ENCODE measurements at regions not wholly inside any gene's neighbourhood (a gene's known extent, or its start where the extent isn't known, plus 50 kb on each side); places are given as distances from the start of the nearest gene placed in this dataset.
"Not testable (repeated sequence)": the region's sequence is repeated elsewhere in the genome, so short reads cannot be mapped to it uniquely, and the experiment has no call there.

- DNase-seq (ENCODE audit: extremely low spot score, insufficient read length, low read depth) (no peak), FAIRE-seq (no peak)
Measured at GRCh38 chr5:152683205-152683604, 278.1 kb upstream of the NMUR2 start.

- FAIRE-seq: no peak
- DNase-seq (ENCODE audit: extremely low spot score, insufficient read length, low read depth): no peak
Measured at GRCh38 chr5:152686931-152687330, 281.9 kb upstream of the NMUR2 start.

GRCh38 chr5:152688561-152689249, 283.6 kb upstream of the NMUR2 start:
- no peak for FAIRE-seq
- no peak for DNase-seq (ENCODE audit: extremely low spot score, insufficient read length, low read depth)

GRCh38 chr5:152689250-152689711, 284.2 kb upstream of the NMUR2 start:
- FAIRE-seq (no peak), DNase-seq (ENCODE audit: extremely low spot score, insufficient read length, low read depth) (no peak)

- FAIRE-seq (no peak), DNase-seq (ENCODE audit: extremely low spot score, insufficient read length, low read depth) (no peak)
Measured at GRCh38 chr5:152694231-152694630, 289.2 kb upstream of the NMUR2 start.

- no peak for DNase-seq (ENCODE audit: extremely low spot score, insufficient read length, low read depth)
- FAIRE-seq: no peak
Measured at GRCh38 chr5:152701305-152701949, 296.3 kb upstream of the NMUR2 start.

- FAIRE-seq (no peak), DNase-seq (ENCODE audit: extremely low spot score, insufficient read length, low read depth) (no peak)
Measured at GRCh38 chr5:152704286-152704685, 299.2 kb upstream of the NMUR2 start.

- FAIRE-seq: no peak
- no peak for DNase-seq (ENCODE audit: extremely low spot score, insufficient read length, low read depth)
Measured at GRCh38 chr5:152711801-152712388, 306.8 kb upstream of the NMUR2 start.

GRCh38 chr5:152717393-152717792, 312.3 kb upstream of the NMUR2 start:
- DNase-seq (ENCODE audit: extremely low spot score, insufficient read length, low read depth): no peak
- no peak for FAIRE-seq

GRCh38 chr5:152723482-152723881, 318.4 kb upstream of the NMUR2 start:
- DNase-seq (ENCODE audit: extremely low spot score, insufficient read length, low read depth) (no peak), FAIRE-seq (no peak)

- DNase-seq (ENCODE audit: extremely low spot score, insufficient read length, low read depth): no peak
- no peak for FAIRE-seq
Measured at GRCh38 chr5:152730176-152730575, 325.1 kb upstream of the NMUR2 start.

- FAIRE-seq (no peak), DNase-seq (ENCODE audit: extremely low spot score, insufficient read length, low read depth) (no peak)
Measured at GRCh38 chr5:152736906-152737305, 331.8 kb upstream of the NMUR2 start.

GRCh38 chr5:152739916-152740315, 334.8 kb upstream of the NMUR2 start:
- DNase-seq (ENCODE audit: extremely low spot score, insufficient read length, low read depth) (no peak), FAIRE-seq (no peak)

- not testable (repeated sequence) for FAIRE-seq; DNase-seq (ENCODE audit: extremely low spot score, insufficient read length, low read depth)
Measured at GRCh38 chr5:152741126-152741525, 336.0 kb upstream of the NMUR2 start.

GRCh38 chr5:152787709-152788217, 382.7 kb upstream of the NMUR2 start:
- FAIRE-seq; DNase-seq (ENCODE audit: extremely low spot score, insufficient read length, low read depth): not testable (repeated sequence)

GRCh38 chr5:152801886-152802285, 396.8 kb upstream of the NMUR2 start:
- no peak for DNase-seq (ENCODE audit: extremely low spot score, insufficient read length, low read depth)

GRCh38 chr5:152804179-152804578, 399.1 kb upstream of the NMUR2 start:
- no peak for DNase-seq (ENCODE audit: extremely low spot score, insufficient read length, low read depth)
- no peak for FAIRE-seq

More at GRCh38 chr5:152801886-152802285, 396.8 kb upstream of the NMUR2 start:
- FAIRE-seq: no peak

- DNase-seq (ENCODE audit: extremely low spot score, insufficient read length, low read depth) (no peak), FAIRE-seq (no peak)
Measured at GRCh38 chr5:152811988-152812387, 406.9 kb upstream of the NMUR2 start.

GRCh38 chr5:152813526-152813925, 408.4 kb upstream of the NMUR2 start:
- DNase-seq (ENCODE audit: extremely low spot score, insufficient read length, low read depth): no peak

GRCh38 chr5:152819891-152820290, 414.8 kb upstream of the NMUR2 start:
- FAIRE-seq (no peak), DNase-seq (ENCODE audit: extremely low spot score, insufficient read length, low read depth) (no peak)

More at GRCh38 chr5:152813526-152813925, 408.4 kb upstream of the NMUR2 start:
- FAIRE-seq: no peak

- FAIRE-seq (no peak), DNase-seq (ENCODE audit: extremely low spot score, insufficient read length, low read depth) (no peak)
Measured at GRCh38 chr5:152824316-152824715, 419.2 kb upstream of the NMUR2 start.

Measured in GM18507 (cell line).